Endometrium (tissue), 2 donors: ENCODE measurements at regions not wholly inside any gene's neighbourhood (a gene's known extent, or its start where the extent isn't known, plus 50 kb on each side); places are given as distances from the start of the nearest gene placed in this dataset.

Experiments used
- FAIRE-seq: peaks from 2 replicates; lab custom pipeline; 2012; peaks lifted over from hg19 to GRCh38; lab: Jason Lieb, UNC
- donor health status: control.
- donor health status: control.

DNA sequence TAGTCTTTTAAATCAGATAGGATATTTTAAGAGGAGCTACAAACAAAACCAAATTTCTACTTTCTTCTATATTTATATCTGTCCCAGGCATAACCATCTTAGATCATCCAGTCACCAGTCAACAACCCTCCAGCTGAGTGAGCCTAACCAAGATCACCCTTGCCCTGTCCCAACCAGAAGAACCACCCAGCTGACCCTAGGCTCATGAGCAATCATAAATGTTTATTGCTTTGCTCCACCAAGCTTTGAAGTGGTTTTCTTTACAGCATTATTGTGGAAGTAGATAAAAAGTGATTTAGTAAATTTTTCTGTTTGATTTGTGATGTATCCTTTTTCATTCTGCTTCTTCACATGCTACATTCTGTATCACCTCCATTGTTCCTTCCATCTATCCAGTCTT, 167.2 kb upstream of the PIEZO2 start:
- FAIRE-seq = no peak

DNA sequence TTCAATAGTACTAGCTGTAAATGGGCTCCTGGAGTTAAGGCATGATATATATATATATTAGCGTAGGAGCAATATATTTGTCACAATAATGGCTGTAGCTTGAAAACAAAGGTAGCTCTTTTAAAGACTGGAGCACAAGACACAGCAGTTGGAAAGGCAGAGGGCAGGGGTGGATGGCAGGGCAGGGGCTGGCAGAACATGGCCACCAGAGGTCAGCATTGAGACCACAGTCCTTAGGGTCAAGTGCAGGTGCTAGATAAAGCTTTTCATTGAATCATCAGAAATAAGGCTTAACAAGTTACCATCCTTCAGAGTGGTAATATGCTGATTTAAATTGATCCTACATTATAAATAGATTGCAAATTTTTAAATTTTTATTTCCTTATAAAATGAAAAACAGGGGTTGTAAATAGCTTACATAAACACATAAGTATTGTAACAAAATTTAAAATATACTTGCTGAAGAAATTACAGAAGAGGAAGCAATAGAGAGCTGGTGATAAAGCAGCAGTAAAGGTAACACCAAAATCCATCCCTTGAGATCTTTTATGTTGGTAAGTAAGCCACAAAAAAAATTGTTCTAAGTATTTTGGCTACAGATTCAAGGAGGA, 161.2 kb upstream of the PIEZO2 start:
- no peak for FAIRE-seq

DNA sequence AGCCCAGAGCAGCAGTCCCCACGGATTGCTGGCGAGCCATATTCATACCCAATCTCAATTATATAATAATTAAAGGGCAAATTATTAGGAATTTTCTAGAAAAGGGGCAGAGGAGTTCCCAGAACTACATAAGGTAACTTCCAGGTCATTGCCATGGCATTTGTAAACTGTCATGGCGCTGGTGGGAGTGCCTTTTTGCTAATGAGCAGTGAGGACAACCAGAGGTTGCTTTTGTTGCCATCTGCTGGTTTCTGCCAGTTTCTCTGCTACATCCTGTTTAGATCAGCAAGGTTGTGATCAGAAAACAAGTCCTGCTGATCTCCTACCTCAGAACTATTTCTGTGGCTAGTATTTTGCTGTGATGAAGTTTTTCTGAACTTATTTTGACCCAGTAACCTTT, 159.8 kb upstream of the PIEZO2 start:
- no peak for FAIRE-seq

DNA sequence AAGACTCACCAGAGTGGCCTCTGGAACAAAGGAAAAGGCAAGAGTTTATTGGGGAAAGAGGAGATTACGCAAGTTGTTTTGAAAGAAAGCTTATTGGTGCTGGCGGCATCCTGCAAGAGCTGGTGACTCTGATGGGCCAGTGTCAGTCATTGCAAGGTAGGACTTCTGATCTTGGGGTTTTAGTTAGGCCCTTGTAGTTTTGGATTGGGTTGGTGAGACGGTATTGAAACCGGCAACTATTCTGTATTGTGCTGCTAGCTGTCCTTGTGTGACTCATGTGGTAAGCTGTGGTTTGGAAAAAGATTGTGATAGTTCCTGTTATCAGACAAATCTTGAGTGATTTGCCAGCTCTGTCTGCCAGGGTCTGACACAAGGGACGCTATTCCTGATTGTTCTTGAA, 159.1 kb upstream of the PIEZO2 start:
- FAIRE-seq = no peak

DNA sequence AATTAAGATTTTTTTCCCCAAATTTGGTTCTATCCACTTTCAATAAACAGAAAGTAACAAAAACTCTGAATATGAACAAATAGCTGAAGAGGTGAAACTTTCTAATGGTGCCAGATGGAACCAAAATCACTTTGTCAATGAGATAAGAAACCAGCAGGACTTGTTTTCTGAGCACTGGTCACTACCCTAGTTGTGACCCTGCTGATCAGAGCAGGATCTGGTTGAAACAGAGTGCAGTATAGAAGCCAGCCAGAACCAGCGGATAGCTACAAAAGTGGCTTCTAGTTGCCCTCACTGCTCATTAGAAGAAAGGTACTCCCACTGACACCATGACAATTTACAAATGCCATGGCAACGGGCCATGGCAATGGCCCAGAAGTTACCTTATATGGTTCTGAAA, 158.3 kb upstream of the PIEZO2 start:
- FAIRE-seq = no peak

DNA sequence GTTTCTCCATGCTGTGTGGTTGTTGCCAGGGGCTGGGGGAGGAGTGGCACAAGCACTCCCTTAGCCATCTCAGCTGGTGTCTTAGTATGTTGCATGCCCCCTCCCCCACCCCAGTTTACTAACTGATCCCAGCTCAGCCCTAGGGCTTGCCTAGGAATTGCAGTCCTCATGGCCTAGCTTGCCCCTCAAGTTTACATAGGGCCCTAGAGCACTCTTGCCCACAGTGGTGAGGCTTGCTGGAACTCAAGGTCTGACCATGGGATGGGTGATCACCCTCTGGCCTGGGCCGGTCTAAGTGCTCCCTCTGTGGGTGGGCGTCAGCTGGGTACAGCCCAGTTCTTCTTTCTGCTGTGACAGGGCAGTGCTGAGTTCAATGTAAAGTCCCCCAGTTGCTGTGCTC, 156.1 kb upstream of the PIEZO2 start:
- FAIRE-seq = no peak

DNA sequence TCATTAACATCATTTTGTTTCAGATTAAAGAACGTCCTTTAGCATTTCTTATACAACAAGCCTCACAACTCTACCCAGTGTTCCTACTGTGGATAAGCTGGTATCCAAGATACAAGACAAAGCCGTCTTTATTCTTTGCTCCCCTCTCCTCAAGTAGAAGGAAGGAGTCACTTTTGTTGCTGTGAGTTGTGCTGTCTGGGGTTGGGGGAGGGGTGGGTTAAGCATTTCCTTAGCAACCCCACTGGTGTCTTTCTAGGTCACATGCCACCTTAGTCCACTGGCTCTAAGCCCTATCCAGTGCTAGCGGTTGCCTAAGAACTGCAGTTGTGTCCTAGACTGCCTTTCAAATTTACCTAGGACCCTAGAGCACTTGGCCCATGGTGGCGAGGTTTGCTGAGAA, 155.6 kb upstream of the PIEZO2 start:
- FAIRE-seq = no peak

DNA sequence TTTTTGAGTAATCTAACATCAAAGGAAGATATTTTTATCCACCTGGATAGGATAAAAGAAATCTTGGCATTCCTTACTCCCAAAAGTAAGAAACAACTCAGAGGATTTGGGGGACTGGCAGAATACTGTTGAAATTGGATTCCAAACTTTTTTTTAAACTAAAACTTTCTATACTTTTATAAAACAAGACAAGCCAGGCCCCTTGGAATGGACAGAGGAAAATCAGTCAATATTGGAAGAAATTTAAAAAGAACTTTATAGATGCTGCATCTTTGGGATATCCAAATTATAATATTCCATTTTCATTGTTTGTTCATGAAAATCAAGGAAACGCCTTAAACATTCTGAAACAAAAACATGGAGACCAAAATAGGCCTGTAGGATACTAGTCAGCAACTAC, 147.6 kb upstream of the PIEZO2 start:
- FAIRE-seq = no peak

DNA sequence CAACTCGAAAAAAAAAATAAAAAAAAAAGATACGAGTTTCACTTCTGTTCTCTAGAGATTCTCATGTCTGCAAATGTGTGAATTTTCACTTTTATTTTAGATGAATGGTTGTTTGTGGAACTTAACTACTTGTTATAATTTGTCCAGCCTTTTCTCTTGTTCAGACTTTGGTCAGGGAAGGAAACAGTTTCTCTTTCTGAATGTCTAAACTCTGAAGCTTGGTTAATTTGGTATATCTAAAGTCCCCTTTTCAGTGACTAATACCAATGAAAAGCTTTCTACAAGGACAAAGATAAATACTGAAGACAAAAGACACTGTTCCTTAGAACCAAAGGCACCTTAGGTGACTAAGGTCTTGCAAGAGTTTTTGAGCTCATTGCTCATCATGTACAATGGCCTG, 144.4 kb upstream of the PIEZO2 start:
- no peak for FAIRE-seq

DNA sequence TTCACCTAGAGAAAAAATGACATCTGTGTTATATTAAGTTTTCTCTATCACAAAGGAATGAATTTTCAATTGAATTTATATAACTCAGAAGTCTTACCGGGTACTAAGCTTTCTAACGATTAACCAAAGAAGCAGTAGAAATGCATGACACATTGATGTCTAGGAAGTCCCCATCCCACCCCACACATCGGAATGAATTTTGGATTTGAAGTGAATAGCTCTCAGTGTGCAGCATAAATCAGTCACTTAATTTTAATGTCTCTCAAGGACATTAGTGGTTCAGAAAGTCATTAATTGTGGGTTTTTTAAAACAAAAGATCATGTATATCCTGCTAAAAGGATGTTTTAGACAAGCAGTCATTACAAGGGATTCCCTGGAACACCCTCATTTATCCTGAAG, 141.4 kb upstream of the PIEZO2 start:
- FAIRE-seq = no peak

DNA sequence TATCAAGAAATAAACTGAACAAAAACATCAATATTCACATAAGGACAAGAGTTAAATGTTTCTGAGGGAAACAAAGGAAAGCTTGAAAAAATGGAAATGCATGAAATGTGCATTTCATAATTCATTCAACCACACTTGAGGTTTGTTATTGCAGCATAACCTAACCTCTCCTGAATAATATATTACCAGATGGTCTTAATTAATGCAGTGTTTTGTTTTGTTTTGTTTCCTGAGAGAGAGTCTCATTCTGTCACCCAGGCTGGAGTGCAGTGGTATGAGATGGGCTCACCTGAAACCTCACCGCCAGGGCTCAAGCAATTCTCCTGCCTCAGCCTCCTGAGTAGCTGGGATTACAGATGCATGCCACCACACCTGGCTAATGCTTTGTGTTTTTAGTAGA, 139.9 kb upstream of the PIEZO2 start:
- FAIRE-seq = no peak

DNA sequence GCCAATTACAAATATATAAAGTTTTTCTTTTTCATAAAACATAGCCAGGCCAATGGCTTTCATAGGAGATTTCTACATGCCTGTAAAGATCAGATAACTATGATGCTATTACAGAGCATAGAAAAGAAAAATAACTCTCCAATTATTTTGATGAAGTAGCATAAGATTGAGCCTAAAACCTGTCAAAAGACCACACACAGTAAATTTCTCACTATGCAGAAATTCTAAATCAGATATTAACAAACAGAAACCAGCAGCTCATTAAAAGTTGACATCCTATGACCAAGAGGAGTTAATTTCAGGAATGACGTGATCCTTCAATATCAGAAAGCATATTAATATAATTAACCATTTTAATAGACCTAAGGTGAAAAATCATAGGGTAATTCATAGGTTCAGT, 139.0 kb upstream of the PIEZO2 start:
- FAIRE-seq = no peak

DNA sequence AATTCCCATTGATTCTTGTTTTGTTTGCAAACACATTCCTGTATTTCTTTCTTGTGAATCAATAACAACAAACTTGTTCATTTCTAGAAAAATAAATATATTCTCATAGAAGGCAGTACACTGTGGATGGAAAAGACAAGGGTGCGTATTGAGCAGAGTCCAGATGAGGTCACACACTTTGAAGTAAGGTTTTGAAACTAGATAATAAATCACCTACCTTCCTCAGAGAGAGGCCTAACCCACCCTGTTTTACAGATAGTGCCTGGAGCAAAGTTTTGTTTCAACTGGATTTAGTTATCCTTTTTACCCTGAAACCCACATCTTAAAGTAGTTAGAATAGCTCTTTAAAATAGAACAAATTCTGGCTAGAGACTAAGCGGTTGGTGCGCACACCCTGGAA, 137.1 kb upstream of the PIEZO2 start:
- FAIRE-seq = no peak

DNA sequence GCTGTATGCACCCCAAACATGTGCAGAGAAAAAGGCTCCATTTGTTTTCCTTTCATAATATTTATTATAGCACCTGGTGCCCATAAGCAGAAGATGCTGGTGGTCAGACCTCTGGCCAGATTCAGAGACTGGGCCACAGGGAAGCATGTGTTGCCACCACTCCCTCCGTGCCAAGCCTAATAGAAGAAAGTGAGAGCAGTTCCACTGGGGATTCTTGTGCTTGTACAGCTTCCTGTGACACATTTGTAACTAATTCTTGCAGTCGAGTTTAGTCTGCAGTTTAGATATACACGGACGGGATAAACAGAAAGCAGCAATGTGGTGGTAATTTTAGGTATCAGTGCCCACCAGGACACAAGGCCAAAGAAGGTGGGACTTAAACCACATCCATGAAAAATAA, 135.4 kb upstream of the PIEZO2 start:
- FAIRE-seq = no peak

DNA sequence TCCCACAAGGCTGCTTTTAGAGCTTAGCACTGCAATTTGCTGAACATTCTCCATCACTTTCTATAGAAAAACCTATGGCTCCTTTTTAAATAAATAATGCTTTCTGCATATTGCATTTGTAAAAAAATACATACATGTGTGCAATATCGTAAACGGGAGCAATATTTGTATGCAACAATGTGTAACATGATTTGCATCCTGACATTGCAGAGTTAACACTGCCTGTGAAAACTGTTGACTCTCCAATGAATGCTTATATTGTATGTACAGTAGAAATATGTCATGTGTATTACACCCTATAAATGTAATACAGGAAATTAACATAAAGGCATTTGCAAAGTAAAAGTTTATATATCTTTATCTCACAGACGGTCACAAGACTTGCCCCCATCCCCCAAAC, 135.0 kb upstream of the PIEZO2 start:
- FAIRE-seq = no peak

DNA sequence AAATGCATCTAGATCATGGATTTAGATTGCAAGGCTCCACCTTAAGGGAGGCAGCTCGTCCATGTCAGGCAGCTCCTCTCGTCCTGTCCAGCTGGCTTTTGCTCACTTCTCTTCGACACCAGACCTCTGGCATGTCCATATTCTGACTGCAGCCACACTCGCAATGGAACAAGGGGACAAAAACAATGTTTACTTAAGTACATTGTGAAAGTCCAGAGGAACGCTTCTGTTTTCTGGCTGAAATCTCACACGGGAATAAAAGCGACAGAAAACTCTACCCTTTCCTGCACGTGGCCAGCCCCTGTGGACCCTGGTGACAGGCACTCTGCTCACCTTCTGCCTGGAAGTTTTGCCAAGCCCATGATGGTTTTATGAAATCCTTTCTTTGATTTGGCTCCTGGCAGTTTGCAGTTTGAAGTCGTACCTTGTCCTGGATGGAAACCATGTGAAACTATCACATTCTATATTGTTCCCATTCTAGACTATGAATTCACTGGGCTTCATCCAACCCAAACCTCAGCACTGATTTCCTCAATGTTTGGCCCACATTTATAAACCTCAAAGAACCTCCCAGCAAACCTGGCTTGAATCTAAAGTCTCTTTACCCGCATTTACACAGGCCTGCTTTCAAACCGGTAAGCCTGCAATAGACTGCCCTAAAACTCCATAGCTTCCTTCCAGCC, 134.3 kb upstream of the PIEZO2 start:
- no peak for FAIRE-seq

DNA sequence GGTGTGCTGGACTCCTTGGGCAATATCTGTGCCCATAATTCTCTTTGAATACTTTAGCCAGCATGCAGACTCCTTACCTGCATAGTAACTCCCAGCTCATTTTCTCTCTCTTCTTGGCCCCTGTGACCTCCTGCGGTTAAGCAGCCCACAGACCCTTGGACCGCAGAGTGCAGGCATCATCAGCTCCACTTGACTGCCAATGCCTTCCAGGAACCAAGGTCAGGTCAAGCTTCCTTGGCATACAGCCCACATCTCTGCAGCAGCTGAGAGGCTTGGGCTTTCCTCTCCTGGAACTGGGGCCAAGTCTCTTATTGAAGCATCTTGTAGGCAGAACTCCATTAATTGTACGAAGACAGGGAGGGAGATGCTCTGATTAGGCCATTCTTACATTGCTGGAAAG, 130.1 kb upstream of the PIEZO2 start:
- no peak for FAIRE-seq

DNA sequence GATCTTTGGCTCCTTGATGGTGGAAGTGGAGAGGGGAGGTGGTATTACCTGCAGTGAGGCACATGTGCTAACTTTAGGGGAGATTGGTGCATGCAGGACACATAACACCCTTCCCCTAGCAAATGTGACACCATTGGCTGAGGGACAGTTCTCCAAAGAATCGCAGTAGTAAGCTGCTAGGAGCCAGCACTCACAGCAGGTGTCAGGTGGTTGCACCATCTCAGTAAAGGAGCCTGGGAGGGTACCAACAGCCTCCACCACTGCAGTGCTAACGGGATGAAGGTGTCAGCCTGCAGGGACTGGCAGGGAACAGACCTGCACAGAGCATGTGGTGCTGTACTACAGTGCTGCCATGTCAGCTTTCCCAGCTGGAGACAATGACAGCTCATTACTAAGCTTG, 127.3 kb upstream of the PIEZO2 start:
- FAIRE-seq = no peak

DNA sequence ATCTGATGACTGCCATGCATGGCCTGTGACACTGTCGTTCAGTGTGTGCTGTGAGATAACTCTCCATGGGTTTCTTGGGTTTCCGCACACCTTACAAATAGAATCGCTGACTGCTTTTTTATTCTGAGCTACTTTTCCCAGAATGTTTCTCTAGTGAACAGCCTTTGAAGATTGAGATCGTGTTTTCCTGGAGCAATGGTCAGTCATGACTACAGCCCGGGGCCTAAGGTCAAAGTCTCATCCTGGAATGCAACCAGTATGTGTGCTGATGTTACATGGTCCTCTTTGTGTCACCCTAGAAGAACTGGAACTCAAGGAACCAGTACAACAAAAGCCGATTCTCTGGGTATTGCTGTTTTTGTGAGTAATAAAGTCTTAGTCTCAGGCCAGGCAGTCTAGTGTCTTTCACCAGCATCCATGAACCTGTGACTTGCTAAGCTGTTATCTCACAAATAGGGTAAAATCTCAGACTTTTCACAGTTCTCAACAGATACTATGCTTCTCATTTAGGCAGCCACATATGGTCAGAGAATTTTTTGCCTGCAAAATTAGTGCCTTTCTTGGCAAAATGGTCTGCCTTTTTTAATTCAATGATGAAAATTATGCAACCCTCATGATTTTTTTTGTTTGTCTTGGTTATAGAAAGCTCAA, 124.9 kb upstream of the PIEZO2 start:
- FAIRE-seq = no peak

DNA sequence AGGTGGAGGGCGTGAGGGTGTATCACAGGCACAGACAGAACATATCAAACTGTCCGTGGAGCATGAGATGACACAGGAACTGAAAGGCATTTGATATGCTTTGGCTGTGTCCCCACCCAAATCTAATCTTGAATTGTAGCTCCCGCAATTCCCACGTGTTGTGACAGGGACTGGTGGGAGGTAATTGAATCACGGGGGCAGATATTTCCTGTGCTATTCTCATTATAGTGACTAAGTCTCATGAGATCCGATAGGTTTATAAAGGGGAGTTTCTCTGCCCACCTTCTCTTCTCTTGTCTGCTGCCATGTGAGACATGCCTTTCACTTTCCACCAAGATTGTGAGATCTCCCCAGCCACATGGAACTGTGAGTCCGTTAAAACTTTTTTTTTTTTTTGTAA, 123.1 kb upstream of the PIEZO2 start:
- no peak for FAIRE-seq

DNA sequence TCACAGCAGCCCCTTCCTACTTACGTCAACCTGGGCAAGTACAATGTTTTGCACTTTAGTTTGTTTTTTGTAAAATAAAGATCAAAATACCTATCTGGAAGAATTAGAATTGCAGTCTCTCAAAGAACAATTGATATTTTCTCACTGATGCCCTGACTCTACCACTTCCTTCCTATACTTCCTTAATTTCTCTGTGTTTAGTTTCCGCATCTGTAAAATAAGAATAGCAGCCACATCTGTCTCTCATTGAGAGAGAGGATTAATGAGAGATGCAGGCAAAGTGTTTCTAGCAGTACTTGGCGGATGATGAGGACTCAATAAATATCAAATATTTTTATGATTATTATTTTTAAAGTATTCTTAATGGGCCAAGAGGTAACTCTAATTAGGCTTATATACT, 122.6 kb upstream of the PIEZO2 start:
- no peak for FAIRE-seq

DNA sequence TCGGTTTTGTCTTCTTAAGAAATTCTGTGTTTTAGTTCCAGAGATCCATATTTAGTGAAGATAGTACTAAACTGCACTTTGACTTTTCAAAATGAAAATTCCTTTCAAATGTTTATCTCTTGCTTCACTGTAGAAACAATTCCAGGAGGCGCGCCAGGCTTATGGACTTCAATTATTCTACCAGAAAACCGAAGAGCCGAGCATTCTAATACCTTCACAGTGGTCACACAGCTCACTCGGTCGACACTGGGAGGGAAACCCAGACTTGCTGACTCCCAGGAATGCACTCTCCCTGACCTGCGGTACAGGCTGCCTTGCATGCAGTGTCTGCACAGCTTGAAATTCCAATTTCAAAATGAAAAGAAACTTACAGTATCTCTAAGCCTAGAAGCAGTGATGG, 119.9 kb upstream of the PIEZO2 start:
- FAIRE-seq = no peak

DNA sequence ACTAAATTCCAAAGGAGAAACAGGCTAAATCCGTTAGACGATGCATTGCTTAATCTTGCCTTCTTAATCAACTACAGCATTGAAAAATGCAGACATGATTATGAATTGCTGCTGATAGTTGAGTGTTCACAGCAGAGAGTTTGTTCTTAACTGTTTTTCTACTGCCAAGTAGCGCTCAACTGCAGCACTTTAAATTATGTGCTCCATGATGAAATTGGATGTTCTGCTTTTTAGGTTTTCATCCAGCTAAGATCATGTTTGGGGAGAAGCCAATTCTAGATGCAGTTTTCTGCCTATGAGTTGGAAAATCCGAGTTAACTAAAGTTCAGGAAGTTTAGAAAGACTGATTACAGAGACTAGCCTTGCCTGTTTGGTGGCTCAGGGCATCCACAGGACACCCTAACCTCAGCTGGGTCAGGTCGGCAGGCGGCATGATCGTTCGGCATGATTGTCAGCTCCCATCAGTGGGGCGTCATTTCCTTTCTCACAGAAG, 119.4 kb upstream of the PIEZO2 start:
- no peak for FAIRE-seq

DNA sequence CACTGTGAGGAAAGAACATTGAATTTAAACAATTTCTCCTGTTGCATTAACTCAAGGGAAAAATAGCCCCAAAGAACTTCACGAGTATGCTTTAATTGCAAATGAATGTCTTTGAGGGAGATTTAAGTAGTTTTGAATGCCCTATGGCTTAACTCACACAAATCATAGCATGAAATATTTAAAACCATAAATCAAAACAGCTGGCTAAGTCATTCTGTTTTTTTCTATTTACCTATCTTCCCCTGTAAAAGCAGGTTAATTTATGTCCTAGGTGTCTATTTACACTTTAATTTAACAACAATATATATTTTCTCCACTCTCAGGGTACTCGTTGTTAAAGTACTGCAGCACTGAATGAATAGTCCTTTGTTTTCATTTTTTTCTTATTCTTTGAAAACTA, 118.8 kb upstream of the PIEZO2 start:
- no peak for FAIRE-seq
